ENCODE measurements at regions not wholly inside any gene's neighbourhood (a gene's known extent, or its start where the extent isn't known, plus 50 kb on each side); places are given as distances from the start of the nearest gene placed in this dataset.

DNA sequence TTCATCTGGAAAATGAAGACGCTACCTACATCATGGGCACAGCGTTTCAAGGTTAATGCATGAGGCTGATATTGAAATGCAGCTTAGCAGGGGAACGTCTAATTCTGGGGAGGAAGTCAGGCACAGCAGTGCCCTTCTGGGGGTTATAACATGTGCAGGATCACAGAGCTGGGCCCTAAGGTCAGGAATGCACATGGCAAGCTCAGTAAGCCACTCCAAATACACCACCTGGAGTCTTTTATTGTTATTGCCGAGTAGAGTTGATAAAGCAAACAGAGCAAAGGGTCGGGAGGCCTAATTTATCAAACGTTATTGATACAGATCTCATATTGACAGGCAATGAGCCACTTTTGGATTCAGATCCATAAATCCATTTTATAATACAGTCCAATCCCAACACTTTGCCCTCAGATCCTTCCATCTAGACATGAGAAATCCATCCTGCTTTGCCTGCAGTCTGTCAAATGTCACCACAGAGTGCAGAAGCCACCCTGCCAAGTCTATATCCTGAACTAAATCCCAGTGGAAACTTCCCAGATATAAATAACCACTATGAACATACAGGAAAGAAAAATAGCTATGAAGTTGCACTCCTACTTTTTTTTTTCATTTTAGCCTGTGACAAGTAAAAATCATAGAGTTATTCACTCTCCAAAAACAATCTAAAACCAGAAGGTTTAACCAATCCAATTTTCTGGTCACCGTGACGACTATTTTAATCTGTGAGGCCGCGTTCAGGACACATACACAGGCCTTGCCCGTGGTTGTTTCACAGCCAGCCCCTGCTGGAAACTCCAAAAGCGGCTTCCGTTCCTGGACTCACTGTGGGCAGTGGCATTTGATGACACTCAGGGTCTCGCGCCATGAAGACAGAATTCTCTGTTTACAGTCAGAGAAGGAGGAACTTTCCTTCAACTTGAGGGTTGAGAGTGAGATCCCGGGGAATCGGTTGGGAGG lies 335.4 kb downstream of the DHX15 start:
- FAIRE-seq (no peak), DNase-seq (ENCODE audit: insufficient read length, low spot score) (no peak)

DNA sequence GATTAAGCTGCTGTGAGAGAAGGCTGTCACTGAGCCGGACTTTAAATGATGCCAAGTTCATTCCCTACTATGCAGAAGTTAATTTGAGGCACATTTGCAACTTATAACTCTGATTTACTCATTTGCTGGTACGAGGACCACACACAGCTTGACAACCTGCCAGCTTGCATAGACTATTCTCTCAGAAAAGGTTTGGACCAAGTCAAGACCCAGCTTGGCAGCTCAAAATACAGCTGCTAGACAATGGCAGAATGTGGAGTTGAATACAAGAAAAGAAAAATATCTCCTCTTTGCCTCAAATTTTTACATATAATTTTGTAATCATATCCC lies 338.9 kb downstream of the DHX15 start:
- FAIRE-seq (no peak), DNase-seq (ENCODE audit: insufficient read length, low spot score) (no peak)

DNA sequence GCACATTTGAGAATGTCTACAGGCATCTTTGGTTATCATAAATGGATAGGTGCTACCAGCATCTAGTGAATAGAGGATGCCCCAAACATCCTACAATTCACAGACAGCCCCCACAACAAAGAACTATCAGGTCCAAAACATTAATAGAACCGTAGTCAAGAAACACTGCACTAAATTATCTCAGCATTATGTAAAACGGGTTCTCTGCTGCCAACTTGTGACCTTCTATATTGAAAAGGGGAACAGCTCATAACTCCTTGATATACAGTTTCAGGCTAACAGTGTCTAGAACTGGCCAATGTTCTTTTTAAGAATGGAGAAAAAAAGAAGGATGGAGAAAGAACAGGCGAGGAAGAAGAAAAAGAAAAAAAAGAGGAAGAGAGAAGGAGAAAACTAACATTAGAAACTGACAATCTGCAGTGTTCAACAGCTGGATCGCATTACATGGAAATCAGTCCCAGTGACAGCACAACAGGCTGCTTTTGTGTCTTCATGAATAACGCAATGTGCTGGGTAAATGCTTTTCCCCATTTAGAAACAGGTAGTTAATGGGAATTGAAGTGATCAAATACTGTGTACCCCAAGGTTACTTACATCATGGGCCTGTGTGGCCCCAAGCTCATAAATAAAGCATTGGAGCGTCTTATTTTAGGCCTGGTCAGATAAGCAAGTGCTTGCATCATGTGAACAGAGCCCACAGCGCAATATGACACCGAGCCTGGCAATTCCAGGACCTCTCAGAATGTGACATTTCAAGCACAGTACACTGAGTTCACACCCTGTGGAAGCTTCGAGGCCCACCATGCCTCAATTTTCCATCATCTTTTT lies 339.5 kb downstream of the DHX15 start:
- FAIRE-seq, result no peak
- no peak for DNase-seq (ENCODE audit: insufficient read length, low spot score)

GRCh38 chr4:24243641-24244040 lies 340.7 kb downstream of the DHX15 start:
- FAIRE-seq, result no peak
- no peak for DNase-seq (ENCODE audit: insufficient read length, low spot score)

GRCh38 chr4:24241511-24241910 lies 342.8 kb downstream of the DHX15 start:
- FAIRE-seq (no peak), DNase-seq (ENCODE audit: insufficient read length, low spot score) (no peak)

DNA sequence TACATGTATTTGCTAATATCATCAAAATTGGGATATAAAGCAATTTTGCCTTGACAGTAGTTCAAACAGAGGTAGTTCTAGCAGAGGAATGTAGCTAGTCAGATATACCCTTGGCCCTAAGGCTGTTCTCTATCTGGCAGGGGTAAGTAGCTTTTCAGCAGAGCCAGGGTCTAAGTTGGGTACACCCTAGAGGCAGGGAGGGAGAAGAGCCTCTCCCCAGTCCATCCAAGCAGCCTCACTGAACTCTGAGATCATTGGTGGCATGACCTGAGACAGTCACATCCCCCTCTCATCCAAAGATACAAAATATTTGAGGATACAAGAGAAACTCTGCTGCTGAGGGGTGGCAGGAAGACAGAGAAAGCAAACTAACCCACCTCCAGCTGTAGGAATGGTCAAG lies 343.7 kb downstream of the DHX15 start:
- DNase-seq (ENCODE audit: insufficient read length, low spot score), result no peak
- FAIRE-seq, result no peak

DNA sequence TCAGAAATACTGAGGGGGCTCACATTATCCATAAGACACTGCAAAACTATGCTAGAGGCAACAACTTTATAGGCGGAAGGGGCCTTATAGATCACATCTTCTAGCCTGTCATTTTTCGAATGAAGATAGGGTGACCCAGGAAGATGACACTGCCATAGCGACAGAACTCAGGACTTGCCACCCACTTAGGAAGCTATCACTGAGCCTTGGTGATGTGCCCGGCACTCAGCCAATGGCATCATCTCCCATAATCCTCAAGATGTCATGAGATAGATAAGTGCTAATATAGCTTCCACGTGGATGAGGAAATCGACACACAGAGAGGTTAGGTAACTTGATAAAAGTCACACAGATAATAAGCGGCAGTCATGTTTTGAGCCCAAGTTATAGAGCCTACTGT lies 346.6 kb downstream of the DHX15 start:
- no peak for DNase-seq (ENCODE audit: insufficient read length, low spot score)
- FAIRE-seq, result no peak

GRCh38 chr4:24236532-24236931 lies 346.7 kb upstream of the PPARGC1A start:
- DNase-seq (ENCODE audit: insufficient read length, low spot score) (no peak), FAIRE-seq (no peak)

GRCh38 chr4:24236120-24236519 lies 346.3 kb upstream of the PPARGC1A start:
- DNase-seq (ENCODE audit: insufficient read length, low spot score), result no peak
- FAIRE-seq, result no peak

DNA sequence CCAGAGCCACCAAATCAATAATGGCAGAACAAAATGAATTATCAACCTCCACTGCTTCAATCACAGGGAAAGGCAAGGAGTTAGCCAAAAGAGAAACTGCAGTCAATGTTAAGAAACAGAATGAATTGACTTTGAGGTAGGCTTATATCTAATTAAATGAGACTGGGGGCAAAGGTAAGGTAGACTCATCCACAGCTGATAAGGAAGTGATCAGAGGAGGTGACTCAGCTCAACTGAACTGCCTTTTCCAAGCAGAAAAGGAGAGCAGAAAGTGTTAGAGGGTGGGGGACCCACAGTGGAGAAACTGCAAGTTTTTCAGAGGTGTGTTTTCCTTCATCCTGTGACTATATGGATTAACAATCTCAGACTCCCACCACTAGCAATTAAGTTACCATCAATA lies 345.8 kb upstream of the PPARGC1A start:
- FAIRE-seq (no peak), DNase-seq (ENCODE audit: insufficient read length, low spot score) (no peak)

DNA sequence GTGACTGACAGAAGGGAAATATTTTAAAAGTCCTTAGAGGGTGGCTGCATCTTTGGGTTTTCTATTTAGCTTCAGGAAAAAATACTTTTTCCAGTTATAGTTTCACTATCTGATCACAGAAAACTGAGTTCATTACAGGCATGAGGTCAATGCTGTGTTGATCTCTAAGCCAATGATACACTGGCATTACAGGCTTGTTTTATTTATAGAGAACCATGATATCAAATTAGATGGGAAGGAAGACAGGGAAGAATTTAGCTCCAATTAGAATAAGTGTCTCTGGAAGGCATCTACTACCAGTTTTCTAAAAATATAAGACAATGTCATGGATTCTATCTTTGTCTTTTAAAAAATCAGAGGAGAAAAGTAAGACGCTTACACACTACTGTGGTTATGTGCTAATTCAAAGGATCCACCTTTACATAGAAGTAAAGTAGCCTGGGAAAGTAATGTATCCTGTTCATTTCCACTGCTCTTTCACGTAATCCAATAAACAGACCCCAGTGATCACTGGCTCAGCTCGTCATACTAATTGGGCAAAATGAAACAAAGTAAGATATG lies 344.5 kb upstream of the PPARGC1A start:
- DNase-seq (ENCODE audit: insufficient read length, low spot score) (no peak), FAIRE-seq (no peak)

- DNase-seq (ENCODE audit: insufficient read length, low spot score), result no peak
- FAIRE-seq, result no peak
Observed at GRCh38 chr4:24230955-24231354, 341.1 kb upstream of the PPARGC1A start.

GRCh38 chr4:24229978-24230377 lies 340.1 kb upstream of the PPARGC1A start:
- no peak for DNase-seq (ENCODE audit: insufficient read length, low spot score)
- no peak for FAIRE-seq

GRCh38 chr4:24228692-24229091 lies 338.8 kb upstream of the PPARGC1A start:
- FAIRE-seq (no peak), DNase-seq (ENCODE audit: insufficient read length, low spot score) (no peak)

DNA sequence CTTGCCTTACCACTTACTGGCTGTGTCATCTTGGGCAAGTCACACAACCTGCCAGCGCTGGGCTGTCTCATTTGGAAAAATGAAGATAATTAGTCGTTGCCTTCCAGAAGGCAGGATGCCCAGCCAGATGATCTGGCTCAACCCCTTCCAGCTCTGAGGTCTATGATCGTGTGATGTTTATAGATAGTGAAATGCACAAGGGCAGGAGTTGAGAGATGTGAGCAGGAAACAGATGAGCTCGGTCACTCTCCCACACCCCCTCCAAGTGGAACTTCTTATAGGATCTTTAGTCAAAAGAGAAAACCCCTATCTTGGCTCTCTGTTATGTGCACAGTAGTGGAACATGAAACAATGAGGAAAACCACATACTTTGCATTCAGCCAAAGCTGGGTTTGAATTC lies 336.8 kb upstream of the PPARGC1A start:
- DNase-seq (ENCODE audit: insufficient read length, low spot score) (no peak), FAIRE-seq (no peak)

DNA sequence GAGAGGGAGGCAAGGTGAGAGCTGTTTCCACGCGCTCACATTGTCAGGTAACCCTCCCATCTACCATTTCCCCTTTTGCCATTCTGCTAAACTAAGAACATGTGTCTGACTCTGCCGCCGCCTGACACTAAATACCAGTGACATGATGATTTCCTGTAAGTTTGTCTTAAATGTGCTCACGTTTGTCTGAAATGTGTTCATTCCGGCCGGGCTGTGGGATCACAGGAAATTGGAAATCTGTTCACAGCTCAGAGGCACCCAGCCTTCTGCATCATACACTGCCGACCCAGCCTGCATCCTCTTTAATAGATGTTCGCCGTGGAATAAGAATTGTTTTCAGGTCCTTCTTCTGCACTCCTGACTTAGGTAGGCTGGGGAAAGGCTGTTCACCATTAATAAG lies 336.2 kb upstream of the PPARGC1A start:
- FAIRE-seq (no peak), DNase-seq (ENCODE audit: insufficient read length, low spot score) (no peak)

DNA sequence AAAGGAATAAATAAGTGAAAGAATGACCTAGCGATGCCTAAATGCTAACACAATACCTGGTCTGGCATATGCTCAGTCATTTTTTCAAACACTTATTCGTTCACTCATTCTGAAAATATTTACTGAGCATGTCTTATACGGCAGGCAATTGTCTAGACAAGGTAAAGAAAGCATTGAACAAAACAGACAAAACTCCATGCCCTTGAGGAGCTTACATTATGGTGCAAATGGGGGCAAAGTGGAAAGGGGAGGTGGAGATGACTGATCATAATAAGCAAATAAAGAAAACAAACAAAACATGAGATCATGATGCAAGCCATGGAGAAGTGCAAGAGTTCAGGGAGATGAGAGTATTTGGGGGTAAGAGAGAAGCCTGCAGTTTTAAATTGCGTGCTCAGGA lies 334.6 kb upstream of the PPARGC1A start:
- DNase-seq (ENCODE audit: insufficient read length, low spot score) (no peak), FAIRE-seq (no peak)

- DNase-seq (ENCODE audit: insufficient read length, low spot score), result no peak
- no peak for FAIRE-seq
Observed at GRCh38 chr4:24219209-24219608, 329.4 kb upstream of the PPARGC1A start.

DNA sequence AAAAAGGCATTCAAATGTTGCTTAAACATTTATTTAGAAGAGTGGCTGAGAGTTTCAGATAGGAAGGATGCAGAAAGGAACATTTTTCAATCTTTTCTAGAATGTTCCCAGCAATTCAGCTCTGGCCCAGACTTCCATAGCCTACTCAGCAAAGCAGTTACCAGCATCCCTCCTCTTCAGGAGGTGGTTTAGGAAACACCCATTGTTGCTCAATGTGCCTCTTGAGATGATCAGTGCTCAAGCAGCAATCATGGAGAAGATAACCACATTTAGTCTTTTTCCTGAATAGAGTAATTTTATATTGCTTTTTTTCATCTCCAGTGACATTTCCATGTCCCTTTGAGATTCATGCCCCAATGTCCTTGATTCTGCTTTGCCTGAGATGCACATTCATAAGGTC lies 328.7 kb upstream of the PPARGC1A start:
- DNase-seq (ENCODE audit: insufficient read length, low spot score) (no peak), FAIRE-seq (no peak)

GRCh38 chr4:24214796-24215195 lies 324.9 kb upstream of the PPARGC1A start:
- FAIRE-seq (no peak), DNase-seq (ENCODE audit: insufficient read length, low spot score) (no peak)

- DNase-seq (ENCODE audit: insufficient read length, low spot score) (no peak), FAIRE-seq (no peak)
Observed at GRCh38 chr4:24213961-24214360, 324.1 kb upstream of the PPARGC1A start.

GRCh38 chr4:24212642-24213041 lies 322.8 kb upstream of the PPARGC1A start:
- DNase-seq (ENCODE audit: insufficient read length, low spot score) (no peak), FAIRE-seq (no peak)
